Astrocyte (in vitro differentiated cells and primary cell): ENCODE measurements at regions not wholly inside any gene's neighbourhood (a gene's known extent, or its start where the extent isn't known, plus 50 kb on each side); places are given as distances from the start of the nearest gene placed in this dataset.

Source experiments
- EZH2 ChIP-seq: IDR thresholded peaks from 2 replicates; pipeline ENCODE4 v1.6.1; 2012; ENCODE audit warnings: mild to moderate bottlenecking, low read length, inconsistent platforms; ENCODE audit not compliant: insufficient read depth
- TF ChIP-seq, protein P1 (sequence below): IDR thresholded peaks from 2 replicates; pipeline ENCODE4 v1.5.1; 2011; ENCODE audit warnings: low read depth, mild to moderate bottlenecking, inconsistent platforms, low read length, moderate library complexity; ENCODE audit not compliant: insufficient read depth

DNA sequence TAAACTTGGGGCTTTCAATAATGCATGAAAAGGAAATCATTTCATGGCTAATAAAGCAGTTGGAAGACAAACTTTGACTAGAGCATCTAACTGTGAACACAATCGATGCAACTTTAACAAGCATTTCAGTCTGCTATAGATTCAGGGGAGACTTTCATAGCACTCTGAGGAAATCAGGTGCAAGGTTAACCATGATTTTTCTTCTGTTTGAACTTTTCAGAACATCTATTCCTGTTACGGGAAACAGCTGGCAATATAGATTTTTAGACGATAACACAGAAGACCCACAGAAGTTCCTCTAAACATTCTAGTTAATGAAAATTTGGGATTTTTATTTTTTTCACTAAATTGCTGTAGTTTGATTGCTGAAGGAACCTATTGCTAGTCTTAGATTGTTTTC lies 177.3 kb downstream of the TRIM33 start:
- TF ChIP-seq, protein P1, sequence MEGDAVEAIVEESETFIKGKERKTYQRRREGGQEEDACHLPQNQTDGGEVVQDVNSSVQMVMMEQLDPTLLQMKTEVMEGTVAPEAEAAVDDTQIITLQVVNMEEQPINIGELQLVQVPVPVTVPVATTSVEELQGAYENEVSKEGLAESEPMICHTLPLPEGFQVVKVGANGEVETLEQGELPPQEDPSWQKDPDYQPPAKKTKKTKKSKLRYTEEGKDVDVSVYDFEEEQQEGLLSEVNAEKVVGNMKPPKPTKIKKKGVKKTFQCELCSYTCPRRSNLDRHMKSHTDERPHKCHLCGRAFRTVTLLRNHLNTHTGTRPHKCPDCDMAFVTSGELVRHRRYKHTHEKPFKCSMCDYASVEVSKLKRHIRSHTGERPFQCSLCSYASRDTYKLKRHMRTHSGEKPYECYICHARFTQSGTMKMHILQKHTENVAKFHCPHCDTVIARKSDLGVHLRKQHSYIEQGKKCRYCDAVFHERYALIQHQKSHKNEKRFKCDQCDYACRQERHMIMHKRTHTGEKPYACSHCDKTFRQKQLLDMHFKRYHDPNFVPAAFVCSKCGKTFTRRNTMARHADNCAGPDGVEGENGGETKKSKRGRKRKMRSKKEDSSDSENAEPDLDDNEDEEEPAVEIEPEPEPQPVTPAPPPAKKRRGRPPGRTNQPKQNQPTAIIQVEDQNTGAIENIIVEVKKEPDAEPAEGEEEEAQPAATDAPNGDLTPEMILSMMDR: no peak
- no peak for TF ChIP-seq EZH2
